Stomach (tissue), 8 donors: ENCODE measurements at regions not wholly inside any gene's neighbourhood (a gene's known extent, or its start where the extent isn't known, plus 50 kb on each side); places are given as distances from the start of the nearest gene placed in this dataset.

Experiments used
- DNase-seq, 2 donors: peaks; one replicate each; pipeline versions ENCODE4 v3.0.0 to v3.0.0-alpha.2; 2013 to 2019
- H3K27ac ChIP-seq, 5 donors: fragments of 200-600 bp in 4 of 5; sonication (generic) in 4 of 5; one replicate each; pipeline ENCODE4 v1.5.1; 2013 to 2019; ENCODE audit warnings: mild to moderate bottlenecking in 1 of 5, moderate library complexity in 1 of 5
- H3K27me3 ChIP-seq, 3 donors: fragments of 200-600 bp; sonication (generic); one replicate each; pipeline ENCODE4 v1.5.1; 2017 to 2019; ENCODE audit warnings: mixed run types in 1 of 3
- H3K36me3 ChIP-seq, 4 donors: fragments of 200-600 bp; sonication (generic); 1 replicate in 3 of 4; 2 replicates in 1 of 4; pipeline ENCODE4 v1.5.1; 2016 to 2019
- H3K4me1 ChIP-seq, 4 donors: fragments of 200-600 bp; sonication (generic); one replicate each; pipeline ENCODE4 v1.5.1; 2016 to 2019
- H3K4me3 ChIP-seq, 4 donors: fragments of 200-600 bp; sonication (generic) in 3 of 4; one replicate each; pipeline ENCODE4 v1.5.1; 2016 to 2019; ENCODE audit warnings: mild to moderate bottlenecking in 1 of 4
- H3K9me3 ChIP-seq, 4 donors: fragments of 200-600 bp; sonication (generic); one replicate each; pipeline ENCODE4 v1.5.1; 2016 to 2019
- CTCF ChIP-seq, 7 experiments: fragments of 450-650 bp in 4 of 7; fragments of 200-600 bp in 3 of 7; sonication (generic) in 3 of 7; IDR thresholded peaks; one replicate each; pipeline ENCODE4 v1.5.1; 2016 to 2019; ENCODE audit warnings: antibody characterized with exemption in 7 of 7, control low read depth in 2 of 7, mild to moderate bottlenecking in 1 of 7
- EP300 ChIP-seq: sonication (generic); formaldehyde crosslinking; IDR thresholded peaks from one replicate; pipeline ENCODE4 v1.6.1; 2017; ENCODE audit warnings: antibody characterized with exemption
- POLR2A ChIP-seq, 4 donors: fragments of 450-650 bp; IDR thresholded peaks; one replicate each; pipeline ENCODE4 v1.6.1; 2016; ENCODE audit warnings: antibody characterized with exemption in 4 of 4, control low read depth in 2 of 4, mild to moderate bottlenecking in 1 of 4, moderate library complexity in 1 of 4
- POLR2AphosphoS5 ChIP-seq, 3 donors: sonication (generic); formaldehyde crosslinking; IDR thresholded peaks; one replicate each; pipeline ENCODE4 v1.6.1; 2016; ENCODE audit warnings: antibody characterized with exemption in 3 of 3
- WGBS, 5 donors: extraction: QIAGEN DNeasy Blood & Tissue Kit in 3 of 5; methylation state at CpG; one replicate each; pipeline versions ENCODE4 v1.1.5 to v1.1.7; 2013 to 2018; 5-methylcytosine and 5-hydroxymethylcytosine counted together
- intact Hi-C: fragments of 100-400 bp; cut with DNase I; formaldehyde crosslinking; loops from one replicate; pipeline ENCODE4 v1.15.1; 2023; ENCODE audit warnings: low total_unique reads
- donor health status: healthy with polysubstance abuse.
- donor health status: Bipolar disorder and iron deficiency.
- donor health status: healthy.

- WGBS, 5 donors, result 86 to 98% (median 93%) methylated on average over 2 of the region's 2 CpGs
These were observed 1612.4 kb upstream of the LRRTM3 start for GRCh38 chr10:65313406-65313805.

GRCh38 chr10:65314253-65314652, 1611.6 kb upstream of the LRRTM3 start:
- Histone ChIP-seq H3K9me3 (no peaks in the 10 kb centered on the region), H3K4me1 (peaks cover 0 to 5% (median 0%) of the 10 kb centered on the region in 4 donors), H3K27ac (no peak overlapping the region), H3K36me3 (no peaks in the 10 kb centered on the region), H3K4me3 (no peak overlapping the region), H3K27me3 (no peaks in the 10 kb centered on the region)
- intact Hi-C loops, result no loop called here
- no peak for DNase-seq
- 90 to 95% (median 93%) methylated on average over 3 of the region's 3 CpGs for WGBS, 5 donors
- TF ChIP-seq CTCF (IDR thresholded peaks at IDR 0.05) (no peak), POLR2AphosphoS5 (IDR thresholded peaks at IDR 0.05) (no peak), POLR2A (IDR thresholded peaks at IDR 0.05) (no peak), EP300 (no peak)

More at GRCh38 chr10:65313406-65313805, 1612.4 kb upstream of the LRRTM3 start:
- TF ChIP-seq CTCF (IDR thresholded peaks at IDR 0.05) (no peak), POLR2AphosphoS5 (IDR thresholded peaks at IDR 0.05) (no peak), EP300 (no peak), POLR2A (IDR thresholded peaks at IDR 0.05) (no peak)
- H3K27ac ChIP-seq, result no peak overlapping the region
- intact Hi-C loops, result no loop called here
- H3K27me3 ChIP-seq, result no peaks in the 10 kb centered on the region
- no peaks in the 10 kb centered on the region for H3K36me3 ChIP-seq
- H3K4me3 ChIP-seq, result no peak overlapping the region
- H3K4me1 ChIP-seq, result no peaks in the 10 kb centered on the region
- no peak for DNase-seq
- no peaks in the 10 kb centered on the region for H3K9me3 ChIP-seq

GRCh38 chr10:65319493-65319892, 1606.3 kb upstream of the LRRTM3 start:
- TF ChIP-seq POLR2A (IDR thresholded peaks at IDR 0.05) (no peak), POLR2AphosphoS5 (IDR thresholded peaks at IDR 0.05) (no peak), CTCF (IDR thresholded peaks at IDR 0.05) (no peak), EP300 (no peak)
- peaks cover 0 to 7% (median 0%) of the 10 kb centered on the region in 4 donors for H3K4me1 ChIP-seq
- WGBS, 5 donors, result 70 to 77% (median 74%) methylated on average over 5 of the region's 5 CpGs
- H3K9me3 ChIP-seq, result no peaks in the 10 kb centered on the region
- intact Hi-C loops, result no loop called here
- no peak overlapping the region for H3K27ac ChIP-seq
- H3K4me3 ChIP-seq, result no peak overlapping the region
- DNase-seq, result no peak
- no peaks in the 10 kb centered on the region for H3K36me3 ChIP-seq
- no peaks in the 10 kb centered on the region for H3K27me3 ChIP-seq

GRCh38 chr10:65320236-65321026, 1605.4 kb upstream of the LRRTM3 start:
- Histone ChIP-seq H3K27me3 (no peaks in the 10 kb centered on the region), H3K36me3 (no peaks in the 10 kb centered on the region), H3K27ac (no peak overlapping the region), H3K4me3 (no peak overlapping the region), H3K4me1 (peaks cover 0 to 7% (median 0%) of the 10 kb centered on the region in 4 donors), H3K9me3 (no peaks in the 10 kb centered on the region)
- 41 to 62% (median 59%) methylated on average over 3 of the region's 3 CpGs for WGBS, 5 donors
- no peak for TF ChIP-seq CTCF (IDR thresholded peaks at IDR 0.05)
- no peak for TF ChIP-seq POLR2AphosphoS5 (IDR thresholded peaks at IDR 0.05)
- no peak for TF ChIP-seq POLR2A (IDR thresholded peaks at IDR 0.05)
- no peak for TF ChIP-seq EP300
- no peak for DNase-seq
- intact Hi-C loops, result no loop called here
